ENCODE measurements at regions not wholly inside any gene's neighbourhood (a gene's known extent, or its start where the extent isn't known, plus 50 kb on each side); places are given as distances from the start of the nearest gene placed in this dataset.

DNA sequence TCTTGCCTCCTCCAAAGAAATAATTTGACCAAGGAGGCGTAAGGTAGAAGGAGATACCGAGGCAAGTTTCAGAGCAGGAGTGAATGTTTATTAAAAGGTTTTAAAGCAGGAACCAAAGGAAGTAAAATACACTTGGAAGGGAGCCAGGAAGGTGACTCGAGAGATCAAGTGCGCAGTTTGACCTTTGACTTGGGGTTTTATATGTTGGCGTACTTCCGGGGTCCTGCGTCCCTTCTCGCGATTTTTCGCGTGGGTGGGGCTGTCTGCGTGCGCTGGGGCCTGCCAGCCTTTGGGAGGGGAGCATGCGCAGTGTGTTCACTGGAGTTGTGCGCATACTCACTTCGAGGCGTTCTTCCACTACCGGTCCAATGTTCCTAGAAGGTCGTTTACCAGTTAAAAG, 166.0 kb upstream of the IRX2 start:
- no peak overlapping the region for H3K4me3 ChIP-seq
- H3K27ac ChIP-seq, result no peak overlapping the region
- H3K79me2 ChIP-seq (ENCODE audit: insufficient read depth), result no peaks in the 10 kb centered on the region
- H3K9me2 ChIP-seq (ENCODE audit: insufficient read depth), result no peaks in the 10 kb centered on the region
- DNase-seq, result no peak
- no peak overlapping the region for H3K4me2 ChIP-seq (ENCODE audit: unreplicated experiment)
- no peaks in the 10 kb centered on the region for H3F3A ChIP-seq (ENCODE audit: insufficient read depth)
- H4K20me1 ChIP-seq (ENCODE audit: insufficient read depth), result no peaks in the 10 kb centered on the region
- 60 to 67% methylated on average over 19 of the region's 19 CpGs for WGBS, 2 experiments (ENCODE audit: low coverage in 1 of 2, low lambda C conversion rate in 2 of 2, missing lambda C conversion rate in 2 of 2)
- H2AFZ ChIP-seq, result no peak overlapping the region
- TF ChIP-seq EZH2 (IDR thresholded peaks at IDR 0.05; ENCODE audit: insufficient read depth, poor library complexity, severe bottlenecking) (no peak), EZH2phosphoT487 (IDR thresholded peaks at IDR 0.05; ENCODE audit: insufficient read depth, low read depth) (no peak)
- no peaks in the 10 kb centered on the region for H3K27me3 ChIP-seq (replicated peaks; ENCODE audit: insufficient read depth)
- H3K36me3 ChIP-seq (ENCODE audit: low read depth), result no peaks in the 10 kb centered on the region
- no peaks in the 10 kb centered on the region for H3K4me1 ChIP-seq (ENCODE audit: insufficient read depth)
- H3K9me3 ChIP-seq (ENCODE audit: low read depth), result no peaks in the 10 kb centered on the region
- no peak overlapping the region for H3K9ac ChIP-seq
- in situ Hi-C loops (cut with MboI), result no loop called here

- Histone ChIP-seq H3K36me3 (ENCODE audit: low read depth) (no peaks in the 10 kb centered on the region), H3K9ac (no peak overlapping the region), H3K79me2 (ENCODE audit: insufficient read depth) (no peaks in the 10 kb centered on the region), H3F3A (ENCODE audit: insufficient read depth) (no peaks in the 10 kb centered on the region), H3K27ac (no peak overlapping the region), H3K4me2 (ENCODE audit: unreplicated experiment) (no peak overlapping the region), H3K9me2 (ENCODE audit: insufficient read depth) (no peaks in the 10 kb centered on the region), H3K4me3 (no peak overlapping the region), H2AFZ (no peak overlapping the region), H4K20me1 (ENCODE audit: insufficient read depth) (no peaks in the 10 kb centered on the region), H3K4me1 (ENCODE audit: insufficient read depth) (no peaks in the 10 kb centered on the region), H3K9me3 (ENCODE audit: low read depth) (no peaks in the 10 kb centered on the region), H3K27me3 (replicated peaks; ENCODE audit: insufficient read depth) (no peaks in the 10 kb centered on the region)
- TF ChIP-seq EZH2phosphoT487 (IDR thresholded peaks at IDR 0.05; ENCODE audit: insufficient read depth, low read depth), result no peak
- no peak for TF ChIP-seq EZH2 (IDR thresholded peaks at IDR 0.05; ENCODE audit: insufficient read depth, poor library complexity, severe bottlenecking)
- no peak for DNase-seq
- 72 to 74% methylated on average over 16 of the region's 16 CpGs for WGBS, 2 experiments (ENCODE audit: low coverage in 1 of 2, low lambda C conversion rate in 2 of 2, missing lambda C conversion rate in 2 of 2)
- in situ Hi-C loops (cut with MboI), result no loop called here
These were observed 165.6 kb upstream of the IRX2 start for GRCh38 chr5:2917093-2917492.

DNA sequence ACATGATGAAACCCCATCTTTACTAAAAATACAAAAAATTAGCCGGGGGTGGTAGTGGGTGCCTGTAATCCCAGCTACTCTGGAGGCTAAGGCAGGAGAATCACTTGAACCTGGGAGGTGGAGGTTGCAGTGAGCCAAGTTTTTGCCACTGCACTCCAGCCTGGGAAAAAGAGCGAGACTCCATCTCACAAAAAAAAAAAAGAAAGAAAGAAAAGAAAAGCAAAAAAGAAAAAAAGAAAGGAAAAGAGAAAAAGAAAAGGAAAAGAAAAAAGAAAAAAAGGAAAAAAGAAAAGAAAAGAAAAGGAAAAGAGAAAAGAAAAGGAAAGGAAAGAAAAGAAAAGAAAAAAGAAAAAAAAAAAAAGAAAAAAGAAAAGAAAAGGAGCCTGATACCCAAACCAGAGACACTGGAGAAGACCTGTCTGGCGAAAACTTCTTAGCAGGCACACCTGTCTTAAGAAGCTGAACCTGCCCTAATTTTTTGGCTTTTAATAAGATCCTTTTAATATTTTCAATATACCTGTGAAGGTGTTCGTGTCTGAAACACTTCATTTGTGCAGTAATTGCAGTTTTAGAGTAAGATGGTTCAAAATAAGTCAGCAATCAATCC, 164.7 kb upstream of the IRX2 start:
- Histone ChIP-seq H3F3A (ENCODE audit: insufficient read depth) (no peaks in the 10 kb centered on the region), H2AFZ (no peak overlapping the region), H3K4me1 (ENCODE audit: insufficient read depth) (no peaks in the 10 kb centered on the region), H3K9ac (no peak overlapping the region), H3K4me3 (no peak overlapping the region), H3K27ac (no peak overlapping the region), H3K27me3 (replicated peaks; ENCODE audit: insufficient read depth) (no peaks in the 10 kb centered on the region), H3K9me3 (ENCODE audit: low read depth) (no peaks in the 10 kb centered on the region), H3K9me2 (ENCODE audit: insufficient read depth) (no peaks in the 10 kb centered on the region), H3K36me3 (ENCODE audit: low read depth) (no peaks in the 10 kb centered on the region), H4K20me1 (ENCODE audit: insufficient read depth) (no peaks in the 10 kb centered on the region), H3K4me2 (ENCODE audit: unreplicated experiment) (no peak overlapping the region), H3K79me2 (ENCODE audit: insufficient read depth) (no peaks in the 10 kb centered on the region)
- TF ChIP-seq EZH2phosphoT487 (IDR thresholded peaks at IDR 0.05; ENCODE audit: insufficient read depth, low read depth), result no peak
- TF ChIP-seq EZH2 (IDR thresholded peaks at IDR 0.05; ENCODE audit: insufficient read depth, poor library complexity, severe bottlenecking), result no peak
- 29 to 37% methylated on average over 4 of the region's 4 CpGs for WGBS, 2 experiments (ENCODE audit: low coverage in 1 of 2, low lambda C conversion rate in 2 of 2, missing lambda C conversion rate in 2 of 2)
- in situ Hi-C loops (cut with MboI), result no loop called here
- DNase-seq, result no peak

GRCh38 chr5:2914981-2915484, 163.6 kb upstream of the IRX2 start:
- Histone ChIP-seq H3K79me2 (ENCODE audit: insufficient read depth) (no peaks in the 10 kb centered on the region), H3K4me2 (ENCODE audit: unreplicated experiment) (no peak overlapping the region), H3K27me3 (replicated peaks; ENCODE audit: insufficient read depth) (no peaks in the 10 kb centered on the region), H3K36me3 (ENCODE audit: low read depth) (no peaks in the 10 kb centered on the region), H3K9me3 (ENCODE audit: low read depth) (no peaks in the 10 kb centered on the region), H3F3A (ENCODE audit: insufficient read depth) (no peaks in the 10 kb centered on the region), H3K27ac (no peak overlapping the region), H3K4me1 (ENCODE audit: insufficient read depth) (no peaks in the 10 kb centered on the region), H3K9me2 (ENCODE audit: insufficient read depth) (no peaks in the 10 kb centered on the region), H3K9ac (no peak overlapping the region), H3K4me3 (no peak overlapping the region), H4K20me1 (ENCODE audit: insufficient read depth) (no peaks in the 10 kb centered on the region), H2AFZ (no peak overlapping the region)
- TF ChIP-seq EZH2 (IDR thresholded peaks at IDR 0.05; ENCODE audit: insufficient read depth, poor library complexity, severe bottlenecking), result no peak
- no peak for TF ChIP-seq EZH2phosphoT487 (IDR thresholded peaks at IDR 0.05; ENCODE audit: insufficient read depth, low read depth)
- 57 to 59% methylated on average over 17 of the region's 17 CpGs for WGBS, 2 experiments (ENCODE audit: low coverage in 1 of 2, low lambda C conversion rate in 2 of 2, missing lambda C conversion rate in 2 of 2)
- in situ Hi-C loops (cut with MboI), result no loop called here
- DNase-seq, result no peak

All from GM23248 (cell line).